Adrenal gland (tissue), 9 donors: ENCODE measurements at regions not wholly inside any gene's neighbourhood (a gene's known extent, or its start where the extent isn't known, plus 50 kb on each side); places are given as distances from the start of the nearest gene placed in this dataset.

ENCODE experiments used
- DNase-seq, 7 donors: peaks; one replicate each; pipeline ENCODE4 v3.0.0-alpha.2; 2019 to 2020
- H3K27ac ChIP-seq, 5 donors: fragments of 200-600 bp; sonication (generic) in 4 of 5; 1 replicate in 3 of 5; 2 replicates in 2 of 5; pipeline versions ENCODE4 v1.5.1 to v1.8.0; 2016 to 2020; ENCODE audit warnings: mild to moderate bottlenecking in 1 of 5
- H3K27me3 ChIP-seq: fragments of 200-600 bp; 2 replicates; pipeline ENCODE4 v1.8.0; 2021
- H3K36me3 ChIP-seq, 2 donors: fragments of 200-600 bp; replicated peaks in 1 of 2; 1 replicate in 1 of 2; 2 replicates in 1 of 2; pipeline versions ENCODE4 v1.5.1 to v1.8.0; 2018 to 2022
- H3K4me1 ChIP-seq, 2 donors: fragments of 200-600 bp; replicated peaks in 1 of 2; 1 replicate in 1 of 2; 2 replicates in 1 of 2; pipeline versions ENCODE4 v1.5.1 to v1.8.0; 2018 to 2021
- H3K4me3 ChIP-seq, 4 donors: fragments of 200-600 bp; sonication (generic) in 3 of 4; one replicate each; pipeline ENCODE4 v1.5.1; 2016 to 2018
- H3K9me3 ChIP-seq, 3 donors: fragments of 200-600 bp; sonication (generic) in 1 of 3; replicated peaks in 1 of 3; 1 replicate in 2 of 3; 2 replicates in 1 of 3; pipeline versions ENCODE4 v1.5.1 to v1.8.0; 2016 to 2021
- CTCF ChIP-seq, 6 experiments: fragments of 450-650 bp in 4 of 6; fragments of 200-600 bp in 2 of 6; sonication (generic) in 1 of 6; IDR thresholded peaks; 1 replicate in 5 of 6; 2 replicates in 1 of 6; pipeline versions ENCODE4 v1.5.1 to v1.8.0; 2016 to 2021; ENCODE audit warnings: antibody characterized with exemption in 6 of 6, mild to moderate bottlenecking in 2 of 6, moderate library complexity in 1 of 6
- POLR2A ChIP-seq, 2 donors: fragments of 450-650 bp; IDR thresholded peaks; one replicate each; pipeline ENCODE4 v1.6.1; 2017; ENCODE audit warnings: antibody characterized with exemption in 2 of 2, mild to moderate bottlenecking in 2 of 2, moderate library complexity in 1 of 2
- WGBS, 4 donors: extraction: QIAGEN DNeasy Blood & Tissue Kit in 2 of 4; methylation state at CpG; one replicate each; pipeline versions ENCODE4 v1.1.5 to v1.1.7; 2013 to 2017; 5-methylcytosine and 5-hydroxymethylcytosine counted together
- intact Hi-C, 2 donors: fragments of 100-400 bp; cut with DNase I; formaldehyde crosslinking; loops; one replicate each; pipeline versions ENCODE4 v1.14.1 to v1.15.0; 2022 to 2023
- donor health status: healthy with polysubstance abuse.
- donor health status: Bipolar disorder and iron deficiency.
- donor health status: DM: yes; HTN: yes; CAD: no.
- donor health status: DM: no; HTN: no; CAD: no.
- donor health status: DM: no; HTN: no; CAD: no.

DNA sequence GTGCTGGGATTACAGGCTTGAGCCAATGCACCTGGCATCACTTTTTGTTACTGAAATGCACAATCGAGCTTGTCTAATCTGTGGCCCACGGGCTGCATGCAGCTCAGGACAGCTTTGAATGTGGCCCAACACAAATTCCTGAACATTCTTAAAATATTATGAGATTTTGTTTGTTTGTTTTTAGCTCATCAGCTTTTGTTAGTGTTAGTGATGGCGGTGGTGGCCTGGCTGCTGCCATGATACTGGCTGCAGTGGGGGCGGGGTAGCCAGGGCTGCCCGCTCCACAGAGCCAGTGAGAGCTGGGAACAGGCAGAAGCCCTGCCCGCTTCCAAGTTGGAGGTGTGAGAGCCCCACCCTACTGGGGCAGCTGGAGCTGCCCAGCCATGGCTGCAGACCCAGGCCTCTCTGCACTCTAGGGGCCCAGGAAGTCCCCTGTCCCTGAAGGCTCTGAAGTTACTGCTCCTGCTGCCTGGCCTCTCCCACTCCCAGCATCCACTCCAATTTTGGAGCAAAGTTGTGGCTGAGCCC lies 76.6 kb upstream of the SHB start:
- no peak for DNase-seq
- H3K4me1 ChIP-seq = peaks cover 0 to 4% of the 10 kb centered on the region in 2 donors
- intact Hi-C loops = no loop called here
- H3K27ac ChIP-seq = no peak overlapping the region
- TF ChIP-seq CTCF (IDR thresholded peaks at IDR 0.05) (no peak), POLR2A (IDR thresholded peaks at IDR 0.05) (no peak)
- no peaks in the 10 kb centered on the region for H3K36me3 ChIP-seq
- H3K4me3 ChIP-seq = no peak overlapping the region
- 72 to 81% (median 79%) methylated on average over 4 to 6 of the region's 6 CpGs for WGBS, 4 donors
- no peaks in the 10 kb centered on the region for H3K9me3 ChIP-seq
- H3K27me3 ChIP-seq = no peaks in the 10 kb centered on the region

DNA sequence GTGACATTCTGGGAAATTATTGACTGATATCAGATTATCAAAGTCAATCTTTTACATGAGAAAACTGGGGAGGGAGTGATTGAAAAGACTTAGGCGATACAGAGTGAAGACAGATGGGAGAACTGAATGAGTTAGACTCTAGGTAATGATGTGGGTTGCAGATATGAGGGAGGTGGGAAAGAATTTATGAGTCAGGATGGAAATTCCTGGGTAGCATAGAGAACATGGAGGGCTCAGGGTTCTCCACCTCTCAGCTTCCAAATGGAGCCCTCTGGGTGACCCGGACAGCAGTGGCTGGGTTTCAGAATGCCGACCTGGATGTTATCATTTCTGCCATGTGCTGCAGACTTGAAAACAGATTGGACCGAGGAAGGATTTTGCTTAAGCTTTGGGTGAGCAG lies 75.4 kb upstream of the SHB start:
- no peaks in the 10 kb centered on the region for H3K27me3 ChIP-seq
- no peak overlapping the region for H3K27ac ChIP-seq
- peaks cover 0 to 4% of the 10 kb centered on the region in 2 donors for H3K4me1 ChIP-seq
- intact Hi-C loops = no loop called here
- 58 to 64% (median 61%) methylated on average over 4 of the region's 4 CpGs for WGBS, 4 donors
- H3K9me3 ChIP-seq = no peaks in the 10 kb centered on the region
- no peak for DNase-seq
- H3K4me3 ChIP-seq = no peak overlapping the region
- no peak for TF ChIP-seq POLR2A (IDR thresholded peaks at IDR 0.05)
- no peak for TF ChIP-seq CTCF (IDR thresholded peaks at IDR 0.05)
- H3K36me3 ChIP-seq = no peaks in the 10 kb centered on the region

- no peak for DNase-seq
- H3K9me3 ChIP-seq = no peaks in the 10 kb centered on the region
- no peak overlapping the region for H3K27ac ChIP-seq
- TF ChIP-seq CTCF (IDR thresholded peaks at IDR 0.05) (no peak), POLR2A (IDR thresholded peaks at IDR 0.05) (no peak)
- H3K27me3 ChIP-seq = no peaks in the 10 kb centered on the region
- WGBS, 4 donors = 26 to 51% (median 41%) methylated on average over 4 of the region's 4 CpGs
- H3K36me3 ChIP-seq = no peaks in the 10 kb centered on the region
- peaks cover 0 to 4% of the 10 kb centered on the region in 2 donors for H3K4me1 ChIP-seq
- intact Hi-C loops = no loop called here
- no peak overlapping the region for H3K4me3 ChIP-seq
Measured at GRCh38 chr9:38141746-38142591, 72.9 kb upstream of the SHB start.

DNA sequence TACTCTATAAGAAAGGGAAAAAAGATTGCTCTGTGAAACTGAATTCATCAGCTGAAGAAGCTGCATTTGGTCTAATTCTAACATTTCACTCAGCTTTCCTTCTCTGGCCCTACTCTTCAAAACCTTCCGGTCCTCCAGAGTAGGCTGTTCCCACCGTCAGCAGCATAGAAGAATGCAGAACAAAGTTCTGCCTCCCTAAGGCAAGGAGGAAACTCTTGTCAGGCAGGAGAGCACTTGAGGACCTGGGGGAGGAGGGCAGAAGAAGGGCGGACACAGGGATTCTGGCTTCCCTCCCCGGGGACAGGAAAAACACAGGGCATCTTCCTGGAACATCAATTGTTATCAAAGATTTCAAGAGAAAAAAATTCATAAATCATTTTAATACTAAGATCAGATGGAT lies 69.2 kb upstream of the SHB start:
- no peak overlapping the region for H3K4me3 ChIP-seq
- DNase-seq = no peak
- no peak overlapping the region for H3K27ac ChIP-seq
- intact Hi-C loops = loop anchor here in 1 of 2 donors (10.0 kb wide), 1 partner anchor 53 kb away; no protein-coding TSS in a partner anchor
- no peaks in the 10 kb centered on the region for H3K27me3 ChIP-seq
- no peak for TF ChIP-seq POLR2A (IDR thresholded peaks at IDR 0.05)
- no peak for TF ChIP-seq CTCF (IDR thresholded peaks at IDR 0.05)
- 62 to 69% (median 64%) methylated on average over 4 of the region's 4 CpGs for WGBS, 4 donors
- H3K36me3 ChIP-seq = no peaks in the 10 kb centered on the region
- no peaks in the 10 kb centered on the region for H3K9me3 ChIP-seq
- peaks cover 0 to 4% of the 10 kb centered on the region in 2 donors for H3K4me1 ChIP-seq
